ENCODE measurements at regions not wholly inside any gene's neighbourhood (a gene's known extent, or its start where the extent isn't known, plus 50 kb on each side); places are given as distances from the start of the nearest gene placed in this dataset.
"Not testable (repeated sequence)": the region's sequence is repeated elsewhere in the genome, so short reads cannot be mapped to it uniquely, and the experiment has no call there.

GRCh38 chr4:31791666-31792065, 1071.5 kb downstream of the PCDH7 start:
- no peak overlapping the region for H3K27ac ChIP-seq (ENCODE audit: low read depth in 1 of 2, low read length in 2 of 2)
- POLR2A ChIA-PET, result no interaction called here
- Mint-ChIP-seq H3K27me3 (no peaks in the 10 kb centered on the region), H3K9me3 (peaks cover 4% of the 10 kb centered on the region), H3K36me3 (ENCODE audit: low read depth) (no peaks in the 10 kb centered on the region), H3K4me1 (ENCODE audit: low read depth) (no peaks in the 10 kb centered on the region), H3K27ac (no peak overlapping the region), H3K4me3 (no peak overlapping the region)
- DNase-seq (no peak), ATAC-seq (ENCODE audit: poor library complexity) (no peak)
- no peak for TF ChIP-seq CTCF (IDR thresholded peaks at IDR 0.05)
- CTCF ChIA-PET, result no interaction called here
- H3K27me3 ChIP-seq (ENCODE audit: control insufficient read depth in 1 of 2, insufficient read depth in 2 of 2, low read length in 2 of 2), result no peaks in the 10 kb centered on the region
- H3K4me1 ChIP-seq (ENCODE audit: insufficient read depth, low read length), result no peaks in the 10 kb centered on the region
- peaks cover 0 to 5% of the 10 kb centered on the region in 2 experiments for H3K9me3 ChIP-seq (ENCODE audit: control insufficient read depth in 1 of 2, insufficient read depth in 1 of 2, low read length in 2 of 2)
- intact Hi-C loops (cut with DNase I, micrococcal nuclease), result no loop called here
- H3K4me3 ChIP-seq (ENCODE audit: low read length), result no peak overlapping the region
- no peaks in the 10 kb centered on the region for H3K36me3 ChIP-seq (ENCODE audit: insufficient read depth, low read length)

- H3K9me3 ChIP-seq (ENCODE audit: control insufficient read depth in 1 of 2, insufficient read depth in 1 of 2, low read length in 2 of 2), result peaks cover 0 to under 1% of the 10 kb centered on the region in 2 experiments
- Mint-ChIP-seq H3K27me3 (no peaks in the 10 kb centered on the region), H3K36me3 (ENCODE audit: low read depth) (no peaks in the 10 kb centered on the region), H3K9me3 (peaks cover 2% of the 10 kb centered on the region), H3K4me1 (ENCODE audit: low read depth) (no peaks in the 10 kb centered on the region), H3K4me3 (no peak overlapping the region), H3K27ac (no peak overlapping the region)
- intact Hi-C loops (cut with DNase I, micrococcal nuclease), result no loop called here
- H3K4me1 ChIP-seq (ENCODE audit: insufficient read depth, low read length), result no peaks in the 10 kb centered on the region
- H3K27ac ChIP-seq (ENCODE audit: low read depth in 1 of 2, low read length in 2 of 2), result no peak overlapping the region
- ChIA-PET CTCF (no interaction called here), POLR2A (no interaction called here)
- TF ChIP-seq CTCF (IDR thresholded peaks at IDR 0.05), result no peak
- H3K27me3 ChIP-seq (ENCODE audit: control insufficient read depth in 1 of 2, insufficient read depth in 2 of 2, low read length in 2 of 2), result no peaks in the 10 kb centered on the region
- DNase-seq (no peak), ATAC-seq (ENCODE audit: poor library complexity) (no peak)
- H3K36me3 ChIP-seq (ENCODE audit: insufficient read depth, low read length), result no peaks in the 10 kb centered on the region
- no peak overlapping the region for H3K4me3 ChIP-seq (ENCODE audit: low read length)
Measured at GRCh38 chr4:31793907-31794306, 1073.7 kb downstream of the PCDH7 start.

DNA sequence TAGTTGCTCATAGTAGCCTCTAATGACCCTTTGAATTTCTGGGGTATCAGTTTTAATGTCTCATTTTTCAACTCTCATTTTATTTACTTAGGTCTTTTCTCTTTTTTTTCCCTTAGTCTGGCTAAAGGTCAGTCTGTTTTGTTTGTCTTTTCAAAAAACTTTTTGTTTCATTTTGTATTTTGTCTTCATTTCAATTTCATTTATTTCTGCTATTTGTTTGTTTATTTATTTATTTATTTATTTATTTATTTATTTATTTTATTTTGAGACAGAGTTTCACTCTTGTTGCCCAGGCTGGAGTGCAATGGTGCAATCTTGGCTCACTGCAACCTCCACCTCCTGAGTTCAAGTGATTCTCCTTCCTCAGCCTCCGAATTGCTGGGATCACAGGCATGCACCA, 1076.9 kb downstream of the PCDH7 start:
- H3K36me3 Mint-ChIP-seq (ENCODE audit: low read depth); H3K9me3 Mint-ChIP-seq; CTCF ChIA-PET: not testable (repeated sequence)

GRCh38 chr4:31803526-31804195, 1083.5 kb downstream of the PCDH7 start:
- no peak for DNase-seq
- no peak for TF ChIP-seq CTCF (IDR thresholded peaks at IDR 0.05)
- ChIA-PET POLR2A (no interaction called here), CTCF (no interaction called here)
- no peaks in the 10 kb centered on the region for H3K27me3 Mint-ChIP-seq
- H3K9me3 Mint-ChIP-seq, result peaks cover 9% of the 10 kb centered on the region
- Histone ChIP-seq H3K27me3 (ENCODE audit: control insufficient read depth in 1 of 2, insufficient read depth in 2 of 2, low read length in 2 of 2) (no peaks in the 10 kb centered on the region), H3K4me1 (ENCODE audit: insufficient read depth, low read length) (no peaks in the 10 kb centered on the region), H3K27ac (ENCODE audit: low read depth in 1 of 2, low read length in 2 of 2) (no peak overlapping the region), H3K4me3 (ENCODE audit: low read length) (no peak overlapping the region), H3K9me3 (ENCODE audit: control insufficient read depth in 1 of 2, insufficient read depth in 1 of 2, low read length in 2 of 2) (peaks cover 9% of the 10 kb centered on the region in 2 experiments), H3K36me3 (ENCODE audit: insufficient read depth, low read length) (no peaks in the 10 kb centered on the region)
- no peak overlapping the region for H3K27ac Mint-ChIP-seq
- intact Hi-C loops (cut with DNase I, micrococcal nuclease), result no loop called here
- H3K4me1 Mint-ChIP-seq (ENCODE audit: low read depth), result no peaks in the 10 kb centered on the region
- no peaks in the 10 kb centered on the region for H3K36me3 Mint-ChIP-seq (ENCODE audit: low read depth)
- H3K4me3 Mint-ChIP-seq, result no peak overlapping the region
- ATAC-seq (ENCODE audit: poor library complexity), result no peak

More for the DNA sequence above, 1076.9 kb downstream of the PCDH7 start:
- H3K27me3 ChIP-seq (ENCODE audit: control insufficient read depth in 1 of 2, insufficient read depth in 2 of 2, low read length in 2 of 2); H3K4me1 Mint-ChIP-seq (ENCODE audit: low read depth); H3K27me3 Mint-ChIP-seq; H3K4me1 ChIP-seq (ENCODE audit: insufficient read depth, low read length); H3K4me3 Mint-ChIP-seq; H3K4me3 ChIP-seq (ENCODE audit: low read length); H3K9me3 ChIP-seq (ENCODE audit: control insufficient read depth in 1 of 2, insufficient read depth in 1 of 2, low read length in 2 of 2); intact Hi-C loops (cut with DNase I, micrococcal nuclease); ATAC-seq (ENCODE audit: poor library complexity); H3K27ac ChIP-seq (ENCODE audit: low read depth in 1 of 2, low read length in 2 of 2); H3K36me3 ChIP-seq (ENCODE audit: insufficient read depth, low read length); H3K27ac Mint-ChIP-seq; POLR2A ChIA-PET; DNase-seq: not testable (repeated sequence)
